Lower leg skin (tissue), 3 donors: ENCODE measurements at regions not wholly inside any gene's neighbourhood (a gene's known extent, or its start where the extent isn't known, plus 50 kb on each side); places are given as distances from the start of the nearest gene placed in this dataset.

Experiments
- CTCF ChIP-seq, 3 donors: fragments of 450-650 bp; IDR thresholded peaks; one replicate each; pipeline ENCODE4 v1.5.1; 2016; ENCODE audit warnings: antibody characterized with exemption in 3 of 3, mild to moderate bottlenecking in 3 of 3, moderate library complexity in 2 of 3
- POLR2A ChIP-seq, 2 donors: fragments of 450-650 bp; IDR thresholded peaks; one replicate each; pipeline ENCODE4 v1.6.1; 2016 to 2017; ENCODE audit warnings: antibody characterized with exemption in 2 of 2, mild to moderate bottlenecking in 1 of 2, moderate library complexity in 1 of 2

- TF ChIP-seq POLR2A (IDR thresholded peaks at IDR 0.05), result no peak
- TF ChIP-seq CTCF (IDR thresholded peaks at IDR 0.05), result no peak
Observed at GRCh38 chr11:104422324-104422944, 258.5 kb upstream of the PDGFD start.
